ENCODE measurements at regions not wholly inside any gene's neighbourhood (a gene's known extent, or its start where the extent isn't known, plus 50 kb on each side); places are given as distances from the start of the nearest gene placed in this dataset.
A peak's percentile ranks its signal among the peaks of the same experiment; 100 is the strongest.
"Not testable (repeated sequence)": the region's sequence is repeated elsewhere in the genome, so short reads cannot be mapped to it uniquely, and the experiment has no call there.

DNA sequence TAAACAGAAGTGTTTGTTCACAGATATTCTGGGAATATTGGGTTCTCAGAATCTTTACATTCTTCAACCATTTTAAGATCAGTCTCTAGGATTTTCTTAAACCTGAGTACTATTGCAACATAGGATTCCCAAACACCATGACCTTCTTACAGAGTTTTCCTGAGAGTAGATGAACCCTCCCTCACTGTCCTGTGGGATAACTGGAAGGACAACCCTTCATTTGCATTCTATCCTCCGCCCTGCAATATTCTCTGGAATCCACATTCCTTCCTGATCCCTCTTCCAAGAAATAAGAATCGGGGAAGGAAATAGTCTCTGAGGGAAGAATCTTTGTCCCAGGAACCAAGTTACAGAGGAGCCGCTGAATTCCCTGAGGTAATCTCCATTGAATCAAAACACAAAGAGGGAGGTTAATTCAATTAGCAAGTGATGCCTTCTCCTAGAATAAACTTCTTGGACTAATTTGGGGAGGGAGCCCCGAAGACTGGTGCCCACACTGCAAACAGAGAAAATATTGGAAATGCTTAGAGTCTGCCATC, 99.8 kb upstream of the MBIP start:
- DNase-seq (ENCODE audit: extremely low spot score, unreplicated experiment) = no peak
- Mint-ChIP-seq H3K9me3 (no peaks in the 10 kb centered on the region), H3K36me3 (no peaks in the 10 kb centered on the region), H3K4me3 (no peak overlapping the region), H3K4me1 (ENCODE audit: unreplicated experiment) (peaks cover 9% of the 10 kb centered on the region), H3K27ac (no peak overlapping the region), H3K27me3 (peaks cover 39% of the 10 kb centered on the region)
- TF ChIP-seq, protein P1, sequence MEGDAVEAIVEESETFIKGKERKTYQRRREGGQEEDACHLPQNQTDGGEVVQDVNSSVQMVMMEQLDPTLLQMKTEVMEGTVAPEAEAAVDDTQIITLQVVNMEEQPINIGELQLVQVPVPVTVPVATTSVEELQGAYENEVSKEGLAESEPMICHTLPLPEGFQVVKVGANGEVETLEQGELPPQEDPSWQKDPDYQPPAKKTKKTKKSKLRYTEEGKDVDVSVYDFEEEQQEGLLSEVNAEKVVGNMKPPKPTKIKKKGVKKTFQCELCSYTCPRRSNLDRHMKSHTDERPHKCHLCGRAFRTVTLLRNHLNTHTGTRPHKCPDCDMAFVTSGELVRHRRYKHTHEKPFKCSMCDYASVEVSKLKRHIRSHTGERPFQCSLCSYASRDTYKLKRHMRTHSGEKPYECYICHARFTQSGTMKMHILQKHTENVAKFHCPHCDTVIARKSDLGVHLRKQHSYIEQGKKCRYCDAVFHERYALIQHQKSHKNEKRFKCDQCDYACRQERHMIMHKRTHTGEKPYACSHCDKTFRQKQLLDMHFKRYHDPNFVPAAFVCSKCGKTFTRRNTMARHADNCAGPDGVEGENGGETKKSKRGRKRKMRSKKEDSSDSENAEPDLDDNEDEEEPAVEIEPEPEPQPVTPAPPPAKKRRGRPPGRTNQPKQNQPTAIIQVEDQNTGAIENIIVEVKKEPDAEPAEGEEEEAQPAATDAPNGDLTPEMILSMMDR (conservative IDR thresholded peaks at IDR 0.05) = no peak

DNA sequence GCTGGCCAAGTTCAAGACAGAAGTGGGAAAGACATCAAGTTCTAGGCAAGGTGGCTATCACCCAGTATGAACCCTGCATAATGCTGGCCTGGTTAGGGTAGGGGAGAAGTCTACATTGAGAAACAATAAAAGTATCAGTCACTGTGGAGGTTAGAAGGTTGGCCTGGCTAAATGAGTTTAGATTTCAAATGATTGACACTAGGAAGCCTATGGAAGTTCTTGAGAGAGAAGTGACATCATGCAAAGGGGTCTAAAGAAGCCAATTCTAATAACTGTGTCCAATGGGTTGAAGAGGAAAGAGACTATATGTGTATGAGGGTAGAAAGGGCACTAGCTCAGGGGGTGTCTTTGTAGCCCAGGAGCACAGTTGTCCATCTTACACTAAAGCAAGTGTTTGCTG, 98.5 kb upstream of the MBIP start:
- Mint-ChIP-seq H3K4me1 (ENCODE audit: unreplicated experiment) (peaks cover 9% of the 10 kb centered on the region), H3K9me3 (no peaks in the 10 kb centered on the region), H3K36me3 (no peaks in the 10 kb centered on the region), H3K27me3 (peaks cover 44% of the 10 kb centered on the region), H3K4me3 (no peak overlapping the region), H3K27ac (no peak overlapping the region)
- DNase-seq (ENCODE audit: extremely low spot score, unreplicated experiment) = no peak
- TF ChIP-seq, protein P1 (conservative IDR thresholded peaks at IDR 0.05) = no peak

DNA sequence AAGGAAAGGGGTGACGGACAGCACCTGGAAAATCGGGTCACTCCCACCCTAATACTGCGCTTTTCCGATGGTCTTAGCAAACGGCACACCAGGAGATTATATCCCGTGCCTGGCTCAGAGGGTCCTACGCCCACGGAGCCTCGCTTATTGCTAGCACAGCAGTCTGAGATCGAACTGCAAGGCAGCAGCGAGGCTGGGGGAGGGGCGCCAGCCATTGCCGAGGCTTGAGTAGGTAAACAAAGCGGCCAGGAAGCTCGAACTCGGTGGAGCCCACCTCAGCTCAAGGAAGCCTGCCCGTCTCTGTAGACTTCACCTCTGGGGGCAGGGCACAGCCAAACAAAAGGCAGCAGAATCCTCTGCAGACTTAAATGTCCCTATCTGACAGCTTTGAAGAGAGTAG, 91.5 kb upstream of the MBIP start:
- not testable (repeated sequence) for H3K27ac Mint-ChIP-seq; H3K9me3 Mint-ChIP-seq; DNase-seq (ENCODE audit: extremely low spot score, unreplicated experiment); H3K4me3 Mint-ChIP-seq; H3K36me3 Mint-ChIP-seq; H3K4me1 Mint-ChIP-seq (ENCODE audit: unreplicated experiment)
- peaks cover 26% of the 10 kb centered on the region for H3K27me3 Mint-ChIP-seq

DNA sequence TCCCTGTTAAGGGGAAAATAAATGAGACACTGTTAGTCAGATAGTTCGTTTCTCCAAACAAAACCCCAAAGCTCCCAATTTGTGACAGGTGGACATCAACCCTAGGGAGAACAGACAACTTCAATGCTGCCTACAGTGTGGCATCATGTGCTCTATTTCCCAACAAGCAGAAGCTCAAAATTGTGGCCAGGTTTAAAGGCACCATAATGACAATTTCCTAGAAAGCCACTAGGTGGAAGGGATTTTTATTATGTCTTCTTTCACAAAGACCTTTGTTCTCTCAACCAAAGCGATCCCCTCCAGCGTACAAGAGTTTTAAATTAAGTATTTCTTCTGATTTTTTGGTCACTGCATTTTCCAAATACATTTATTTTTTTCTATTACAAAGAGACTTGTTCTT, 88.0 kb upstream of the MBIP start:
- no peaks in the 10 kb centered on the region for H3K36me3 Mint-ChIP-seq

DNA sequence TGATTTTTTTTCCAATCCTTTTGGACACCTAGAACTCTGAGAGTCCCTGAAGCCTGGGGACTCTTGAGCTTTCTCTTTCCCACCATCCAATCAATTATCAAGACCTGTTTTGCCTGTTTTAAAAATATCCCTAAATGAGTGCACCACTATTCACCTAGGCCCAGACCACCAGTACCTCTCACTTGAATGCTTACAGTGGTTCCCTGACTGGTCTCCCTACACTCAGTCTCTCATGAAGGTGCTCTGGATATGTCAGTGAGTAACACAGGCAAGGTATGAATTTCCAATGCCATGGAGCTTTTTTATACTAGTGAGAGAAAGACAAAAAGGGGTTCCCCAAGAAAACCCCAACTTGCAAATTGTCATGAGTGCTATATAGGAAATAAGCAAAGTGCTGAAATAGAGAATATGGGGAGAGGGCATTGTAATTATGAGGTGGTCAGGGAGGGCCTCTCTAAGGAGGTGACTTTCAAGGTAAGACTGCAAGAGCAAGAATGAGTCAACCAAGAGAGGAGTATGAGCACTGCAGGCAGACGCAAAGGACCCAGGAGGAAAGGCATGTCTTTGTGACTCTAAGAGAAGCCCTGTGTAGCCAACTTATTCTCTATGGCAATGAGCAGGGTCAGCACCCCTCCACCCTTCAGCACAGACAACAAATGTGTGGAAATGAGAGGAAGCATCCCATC, 85.3 kb upstream of the MBIP start:
- TF ChIP-seq, protein P1 (conservative IDR thresholded peaks at IDR 0.05) = no peak
- Mint-ChIP-seq H3K36me3 (no peaks in the 10 kb centered on the region), H3K27ac (no peak overlapping the region), H3K4me3 (no peak overlapping the region), H3K9me3 (no peaks in the 10 kb centered on the region), H3K4me1 (ENCODE audit: unreplicated experiment) (peaks cover 6% of the 10 kb centered on the region), H3K27me3 (peaks cover 23% of the 10 kb centered on the region)
- no peak for DNase-seq (ENCODE audit: extremely low spot score, unreplicated experiment)

More for the DNA sequence above, 88.0 kb upstream of the MBIP start:
- H3K4me1 Mint-ChIP-seq (ENCODE audit: unreplicated experiment) = peaks cover 6% of the 10 kb centered on the region
- H3K27me3 Mint-ChIP-seq = peaks cover 23% of the 10 kb centered on the region
- no peak overlapping the region for H3K27ac Mint-ChIP-seq
- H3K4me3 Mint-ChIP-seq = no peak overlapping the region
- DNase-seq (ENCODE audit: extremely low spot score, unreplicated experiment) = no peak
- peaks cover 6% of the 10 kb centered on the region for H3K9me3 Mint-ChIP-seq
- TF ChIP-seq, protein P1 (conservative IDR thresholded peaks at IDR 0.05) = peak; percentile 46

DNA sequence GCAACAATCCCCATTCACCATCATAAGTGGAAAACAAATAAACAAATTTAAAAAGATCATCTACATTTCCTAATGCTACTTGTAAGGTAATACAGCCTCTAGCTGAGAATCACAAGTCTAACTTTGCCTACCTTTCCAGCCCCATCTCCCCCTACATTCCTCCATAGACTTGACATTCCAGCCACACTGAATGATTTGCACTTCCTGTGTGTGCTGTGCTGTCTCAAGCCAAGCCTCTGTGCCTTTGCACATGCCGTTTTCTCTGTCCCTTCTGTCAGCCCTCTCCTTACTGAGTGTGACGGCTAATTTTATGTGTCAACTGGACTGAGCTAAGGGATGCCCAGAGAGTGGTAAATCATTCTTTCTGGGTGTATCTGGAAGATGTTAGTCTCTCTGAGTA, 82.4 kb upstream of the MBIP start:
- no peak overlapping the region for H3K27ac Mint-ChIP-seq
- TF ChIP-seq, protein P1 (conservative IDR thresholded peaks at IDR 0.05) = no peak
- DNase-seq (ENCODE audit: extremely low spot score, unreplicated experiment) = no peak
- peaks cover 24% of the 10 kb centered on the region for H3K27me3 Mint-ChIP-seq
- H3K4me1 Mint-ChIP-seq (ENCODE audit: unreplicated experiment) = peaks cover 6% of the 10 kb centered on the region
- H3K9me3 Mint-ChIP-seq = no peaks in the 10 kb centered on the region
- H3K36me3 Mint-ChIP-seq = no peaks in the 10 kb centered on the region
- H3K4me3 Mint-ChIP-seq = no peak overlapping the region
